Activated naive CD8-positive, alpha-beta T cell treated with anti-CD3 and anti-CD28 coated beads, Interleukin-2, amount 10 ng/mL, durations not matched to agents 7 days and 5 days (primary cell): ENCODE measurements at regions not wholly inside any gene's neighbourhood (a gene's known extent, or its start where the extent isn't known, plus 50 kb on each side); places are given as distances from the start of the nearest gene placed in this dataset.
"Not testable (repeated sequence)": the region's sequence is repeated elsewhere in the genome, so short reads cannot be mapped to it uniquely, and the experiment has no call there.

Experiments
- ATAC-seq: fragments of 150-1000 bp; cut with Tn5 transposase; one replicate; pipeline ENCODE4 v1.10.0; 2021; ENCODE audit warnings: low read depth, moderate library complexity
- POLR2A ChIA-PET: fragments of 350-600 bp; sonication (Branson Sonifier 250); formaldehyde crosslinking; loops from one replicate; lab custom pipeline; 2021; ENCODE audit warnings: antibody characterized with exemption; lab: Charles Lee
- DNase-seq: peaks from one replicate; pipeline ENCODE4 v3.0.0; 2021
- H3K27ac Mint-ChIP-seq: one replicate; pipeline ENCODE4 v1.8.0; 2022; ENCODE audit warnings: mild to moderate bottlenecking, mixed read lengths
- H3K27me3 Mint-ChIP-seq: one replicate; pipeline ENCODE4 v1.8.0; 2022; ENCODE audit warnings: mild to moderate bottlenecking, moderate library complexity, mixed read lengths
- H3K36me3 Mint-ChIP-seq: one replicate; pipeline ENCODE4 v1.8.0; 2021; ENCODE audit warnings: mild to moderate bottlenecking, mixed read lengths
- H3K4me1 Mint-ChIP-seq: one replicate; pipeline ENCODE4 v1.8.0; 2021; ENCODE audit warnings: mixed read lengths
- H3K4me3 Mint-ChIP-seq: one replicate; pipeline ENCODE4 v1.8.0; 2022; ENCODE audit warnings: mild to moderate bottlenecking, moderate library complexity, mixed read lengths
- H3K9me3 Mint-ChIP-seq: one replicate; pipeline ENCODE4 v1.8.0; 2021; ENCODE audit warnings: mixed read lengths

DNA sequence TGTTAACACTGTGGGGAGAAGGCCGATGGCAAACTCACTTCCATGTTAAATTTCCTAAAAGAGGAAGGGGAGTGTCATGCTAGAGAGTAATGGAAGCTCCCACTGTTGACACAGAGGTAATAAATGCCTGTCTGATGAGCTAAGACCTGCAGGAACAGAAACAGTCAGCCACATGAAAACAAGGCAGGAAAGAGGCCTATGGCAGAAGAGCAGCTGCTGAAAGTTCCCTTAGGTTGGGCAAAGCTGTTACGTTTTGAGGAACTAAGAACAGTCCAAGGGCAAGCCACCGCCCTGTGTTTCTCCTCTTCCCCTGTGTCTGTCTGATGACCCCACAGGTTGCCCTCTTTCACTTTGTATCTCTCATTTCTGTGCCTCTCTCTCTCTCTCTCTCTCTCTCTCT lies 422.6 kb downstream of the TMEM121 start:
- POLR2A ChIA-PET, H3K4me1 Mint-ChIP-seq, H3K9me3 Mint-ChIP-seq, H3K4me3 Mint-ChIP-seq, DNase-seq, H3K27ac Mint-ChIP-seq, H3K36me3 Mint-ChIP-seq, ATAC-seq: not testable (repeated sequence)
- H3K27me3 Mint-ChIP-seq = peaks cover 12% of the 10 kb centered on the region

GRCh38 chr14:105950364-105950892 lies 424.0 kb downstream of the TMEM121 start:
- peaks cover 19% of the 10 kb centered on the region for H3K27me3 Mint-ChIP-seq
- not testable (repeated sequence) for H3K4me1 Mint-ChIP-seq, H3K9me3 Mint-ChIP-seq, H3K4me3 Mint-ChIP-seq, DNase-seq, ATAC-seq, H3K36me3 Mint-ChIP-seq, H3K27ac Mint-ChIP-seq
- POLR2A ChIA-PET = interaction anchor here (0.7 kb wide), 1 partner anchor 32 kb away, joined by 3 read pairs; no protein-coding TSS in a partner anchor

DNA sequence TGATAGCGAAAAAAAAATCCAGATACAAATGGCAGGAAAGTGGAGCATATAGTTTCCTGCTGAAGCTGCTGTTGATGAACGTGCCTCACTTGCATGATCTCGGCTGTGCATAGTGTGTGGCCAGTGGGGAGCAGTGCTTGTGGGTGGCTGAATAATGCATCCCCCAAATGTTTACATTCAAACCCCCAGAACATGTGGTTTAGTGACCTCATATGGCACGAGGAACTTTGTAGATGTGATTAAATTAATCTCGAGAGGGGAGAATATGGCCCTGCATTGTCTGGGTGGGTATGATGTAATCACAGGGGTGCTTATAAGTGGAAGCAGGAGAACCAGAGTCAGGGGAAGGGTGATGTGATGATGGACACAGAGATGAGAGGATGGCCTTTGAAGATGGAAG lies 425.0 kb downstream of the TMEM121 start:
- Mint-ChIP-seq H3K36me3 (no peaks in the 10 kb centered on the region), H3K27me3 (peaks cover 21% of the 10 kb centered on the region), H3K9me3 (peaks cover 3% of the 10 kb centered on the region), H3K27ac (no peak overlapping the region), H3K4me1 (peaks cover 2% of the 10 kb centered on the region), H3K4me3 (no peak overlapping the region)
- DNase-seq (no peak), ATAC-seq (no peak)
- POLR2A ChIA-PET = no interaction called here

DNA sequence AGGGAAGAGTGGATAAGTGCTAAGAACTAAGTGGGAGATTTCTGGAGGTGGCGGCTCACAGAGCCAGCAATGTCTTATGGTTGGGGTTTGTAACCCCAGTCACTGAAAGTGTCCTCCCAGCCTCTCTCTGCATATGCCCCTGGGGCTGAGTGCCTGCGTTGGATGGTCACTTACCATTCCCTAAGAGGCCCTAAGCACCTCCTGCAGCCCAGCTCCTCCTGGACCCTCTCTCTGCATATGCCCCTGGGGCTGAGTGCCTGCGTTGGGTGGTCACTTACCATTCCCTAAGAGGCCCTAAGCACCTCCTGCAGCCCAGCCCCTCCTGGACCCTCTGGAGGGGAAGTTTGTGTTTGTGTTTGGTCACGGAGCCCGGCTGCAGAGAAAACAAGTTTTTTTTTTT lies 425.8 kb downstream of the TMEM121 start:
- Mint-ChIP-seq H3K27me3 (peaks cover 21% of the 10 kb centered on the region), H3K36me3 (no peaks in the 10 kb centered on the region), H3K9me3 (peaks cover 3% of the 10 kb centered on the region), H3K4me3 (no peak overlapping the region), H3K27ac (no peak overlapping the region), H3K4me1 (peaks cover 2% of the 10 kb centered on the region)
- POLR2A ChIA-PET = no interaction called here
- ATAC-seq (no peak), DNase-seq (no peak)

DNA sequence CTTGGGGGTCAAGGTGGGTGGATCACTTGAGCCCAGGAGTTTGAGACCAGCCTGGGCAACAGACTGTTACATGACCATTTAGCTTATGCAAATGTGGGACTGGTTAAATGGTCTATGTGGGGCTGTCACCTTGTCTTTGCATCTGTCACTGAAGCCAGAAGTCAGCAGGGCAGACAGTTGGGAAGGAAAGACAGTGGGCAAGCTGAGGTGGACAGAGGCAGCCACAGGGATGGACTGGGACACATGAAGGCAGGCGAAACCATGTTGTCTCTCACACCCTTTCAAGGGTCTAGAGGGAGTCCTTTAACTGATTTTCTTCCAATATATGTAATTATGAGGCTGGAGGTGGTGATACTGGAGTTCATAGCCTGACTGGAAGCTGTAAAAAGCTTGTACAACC lies 426.4 kb downstream of the TMEM121 start:
- Mint-ChIP-seq H3K9me3 (peaks cover 5% of the 10 kb centered on the region), H3K36me3 (no peaks in the 10 kb centered on the region), H3K27me3 (peaks cover 25% of the 10 kb centered on the region), H3K27ac (no peak overlapping the region), H3K4me3 (no peak overlapping the region), H3K4me1 (peaks cover 2% of the 10 kb centered on the region)
- POLR2A ChIA-PET = no interaction called here
- no peak for DNase-seq
- ATAC-seq = no peak

GRCh38 chr14:105961625-105962024 lies 435.2 kb downstream of the TMEM121 start:
- ATAC-seq, DNase-seq: not testable (repeated sequence)

DNA sequence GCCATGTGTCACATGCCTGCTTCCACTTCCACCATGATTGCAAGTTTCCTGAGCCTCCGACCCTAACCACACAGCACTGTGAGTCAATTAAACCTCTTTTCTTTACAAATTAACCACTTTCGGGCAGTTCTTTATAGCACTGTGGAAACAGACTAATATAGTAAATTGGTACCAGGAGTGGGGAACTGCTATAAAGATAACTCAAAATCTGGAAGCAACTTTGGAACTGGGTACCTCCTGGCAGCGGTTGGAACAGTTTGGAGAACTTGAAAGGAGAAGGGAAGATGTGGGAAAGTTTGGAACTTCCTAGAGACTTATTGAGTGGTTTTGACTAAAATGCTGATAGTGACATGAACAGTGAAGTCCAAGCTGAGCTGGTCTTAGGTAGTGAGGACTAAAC lies 436.1 kb downstream of the TMEM121 start:
- ATAC-seq (no peak), DNase-seq (no peak)
- Mint-ChIP-seq H3K36me3 (no peaks in the 10 kb centered on the region), H3K27me3 (peaks cover 36% of the 10 kb centered on the region), H3K4me1 (no peaks in the 10 kb centered on the region), H3K4me3 (no peak overlapping the region), H3K27ac (no peak overlapping the region), H3K9me3 (peaks cover 10% of the 10 kb centered on the region)
- POLR2A ChIA-PET = no interaction called here

More at GRCh38 chr14:105961625-105962024, 435.2 kb downstream of the TMEM121 start:
- H3K27me3 Mint-ChIP-seq = peaks cover 39% of the 10 kb centered on the region
- H3K27ac Mint-ChIP-seq, H3K36me3 Mint-ChIP-seq, POLR2A ChIA-PET, H3K4me3 Mint-ChIP-seq, H3K4me1 Mint-ChIP-seq: not testable (repeated sequence)
- peaks cover 12% of the 10 kb centered on the region for H3K9me3 Mint-ChIP-seq

DNA sequence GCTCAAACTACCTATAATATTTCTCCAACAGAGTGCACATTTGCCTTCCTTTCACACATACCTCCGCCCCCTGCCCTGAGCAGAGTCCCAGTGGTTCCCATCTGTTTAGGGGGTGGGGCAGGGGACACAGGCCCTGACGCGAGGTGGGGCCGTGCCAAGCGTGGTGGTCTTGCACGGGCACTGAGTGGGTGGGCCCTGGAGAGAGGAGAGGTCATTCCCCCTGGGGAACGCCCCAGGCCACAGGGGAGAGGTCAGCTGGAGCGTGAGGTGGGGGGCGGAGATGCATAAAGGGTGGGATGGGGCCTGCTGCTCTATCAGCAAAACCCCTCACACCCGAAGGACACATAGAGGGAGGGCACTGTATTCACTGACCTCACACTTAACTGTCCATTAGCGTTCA lies 441.9 kb downstream of the TMEM121 start:
- Mint-ChIP-seq H3K27me3 (peaks cover 8% of the 10 kb centered on the region), H3K9me3 (peaks cover 5% of the 10 kb centered on the region), H3K4me3 (no peak overlapping the region), H3K27ac (no peak overlapping the region), H3K4me1 (peaks cover 13% of the 10 kb centered on the region), H3K36me3 (no peaks in the 10 kb centered on the region)
- DNase-seq (no peak), ATAC-seq (no peak)
- POLR2A ChIA-PET = no interaction called here

DNA sequence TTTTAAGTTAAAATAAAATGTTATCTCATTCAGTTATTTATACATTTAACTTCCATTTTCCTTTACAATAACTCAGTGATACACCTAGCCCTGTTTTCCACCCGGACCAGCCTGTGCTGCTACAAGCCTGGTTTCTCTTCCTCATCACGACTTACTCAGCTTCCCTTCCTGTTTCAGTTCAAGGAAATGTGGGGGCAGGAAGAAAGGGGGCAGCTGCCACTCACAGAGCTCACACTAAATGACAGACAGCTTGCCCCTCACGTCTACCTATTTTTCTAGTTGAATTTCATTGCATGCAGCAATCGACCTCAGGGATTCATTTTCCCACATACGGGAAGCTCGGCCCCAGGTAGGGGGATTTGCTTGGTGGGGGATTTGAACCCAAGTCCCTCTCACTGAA lies 442.6 kb downstream of the TMEM121 start:
- H3K27ac Mint-ChIP-seq = peak overlapping the region; percentile 18
- POLR2A ChIA-PET, H3K9me3 Mint-ChIP-seq, DNase-seq, H3K27me3 Mint-ChIP-seq, H3K36me3 Mint-ChIP-seq, ATAC-seq: not testable (repeated sequence)
- H3K4me3 Mint-ChIP-seq = peak overlapping the region; percentile 29
- H3K4me1 Mint-ChIP-seq = peaks cover 13% of the 10 kb centered on the region

DNA sequence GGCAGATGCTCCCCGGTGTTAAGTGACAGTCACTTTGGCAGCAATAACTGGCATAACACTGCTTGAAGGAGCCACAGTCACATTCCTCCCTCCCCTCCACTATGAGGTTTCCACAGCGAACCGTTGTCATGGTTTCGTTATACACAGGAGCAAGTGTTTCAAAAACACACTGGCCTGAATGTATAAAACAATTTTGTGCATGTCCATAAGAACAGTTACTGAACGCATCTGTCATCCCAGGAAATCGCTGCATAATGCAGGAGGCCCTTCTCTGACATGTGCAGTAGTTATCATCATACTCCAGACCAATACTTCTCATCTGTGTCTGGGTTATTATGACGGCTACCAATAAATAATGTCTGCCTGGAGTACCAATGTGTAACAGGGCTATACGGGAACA lies 444.4 kb downstream of the TMEM121 start:
- H3K4me1 Mint-ChIP-seq = peaks cover 19% of the 10 kb centered on the region
- H3K27me3 Mint-ChIP-seq, H3K36me3 Mint-ChIP-seq, H3K4me3 Mint-ChIP-seq, ATAC-seq, POLR2A ChIA-PET, H3K9me3 Mint-ChIP-seq, DNase-seq, H3K27ac Mint-ChIP-seq: not testable (repeated sequence)

- H3K4me3 Mint-ChIP-seq = no peak overlapping the region
- ATAC-seq = no peak
Measured at GRCh38 chr14:105971593-105972500, 445.5 kb downstream of the TMEM121 start.

GRCh38 chr14:105974902-105975301 lies 448.5 kb downstream of the TMEM121 start:
- Mint-ChIP-seq H3K36me3 (no peaks in the 10 kb centered on the region), H3K4me1 (peaks cover 6% of the 10 kb centered on the region), H3K27me3 (peaks cover 2% of the 10 kb centered on the region), H3K4me3 (no peak overlapping the region), H3K27ac (peak overlapping the region; percentile 19), H3K9me3 (no peaks in the 10 kb centered on the region)
- POLR2A ChIA-PET = interaction anchor here (0.8 kb wide), 1 partner anchor 11 kb away, joined by 3 read pairs; no protein-coding TSS in a partner anchor
- ATAC-seq (peak; percentile 95), DNase-seq (peak; percentile 75)

More at GRCh38 chr14:105971593-105972500, 445.5 kb downstream of the TMEM121 start:
- H3K27me3 Mint-ChIP-seq = peaks cover 4% of the 10 kb centered on the region
- peaks cover 19% of the 10 kb centered on the region for H3K4me1 Mint-ChIP-seq
- H3K9me3 Mint-ChIP-seq = no peaks in the 10 kb centered on the region
- POLR2A ChIA-PET = no interaction called here
- no peak overlapping the region for H3K27ac Mint-ChIP-seq
- DNase-seq = no peak
- H3K36me3 Mint-ChIP-seq = no peaks in the 10 kb centered on the region

DNA sequence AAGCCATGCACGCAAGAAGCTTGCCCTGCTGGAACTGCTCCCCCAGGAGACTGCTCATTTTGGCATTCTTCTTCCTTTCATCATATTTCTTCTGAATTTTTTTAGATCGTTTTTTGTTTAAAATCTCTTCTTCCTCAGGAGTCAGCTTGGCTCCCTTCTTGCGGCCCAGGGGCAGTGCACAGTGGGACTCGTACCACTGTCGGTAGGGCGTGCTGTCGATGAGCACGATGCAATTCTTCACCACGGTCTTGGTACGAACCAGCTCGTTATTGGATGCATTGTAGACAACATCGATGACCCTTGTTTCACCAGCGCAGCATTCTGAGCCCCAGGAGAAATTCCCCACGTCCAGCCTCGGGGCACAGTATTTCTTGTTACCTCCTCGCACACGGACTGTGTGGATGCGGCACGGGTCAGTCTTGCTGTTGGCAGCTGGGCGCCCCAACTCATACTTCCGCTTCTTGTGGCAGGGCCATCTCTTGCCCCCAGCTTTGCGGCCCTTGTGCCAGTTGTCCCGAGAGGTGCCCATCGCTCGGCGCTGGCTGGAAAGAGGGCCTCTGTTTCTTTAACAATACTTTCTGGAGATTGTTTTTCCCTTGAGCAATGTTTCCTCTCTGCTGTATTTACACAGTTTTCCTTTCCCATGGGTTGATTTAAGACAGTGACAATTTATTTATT lies 452.4 kb downstream of the TMEM121 start:
- Mint-ChIP-seq H3K27ac (no peak overlapping the region), H3K27me3 (no peaks in the 10 kb centered on the region), H3K9me3 (no peaks in the 10 kb centered on the region), H3K36me3 (no peaks in the 10 kb centered on the region), H3K4me3 (no peak overlapping the region), H3K4me1 (peaks cover 27% of the 10 kb centered on the region)
- ATAC-seq = no peak
- no peak for DNase-seq
- POLR2A ChIA-PET = no interaction called here
